GM19240 (cell line): ENCODE measurements at regions not wholly inside any gene's neighbourhood (a gene's known extent, or its start where the extent isn't known, plus 50 kb on each side); places are given as distances from the start of the nearest gene placed in this dataset.
"Not testable (repeated sequence)": the region's sequence is repeated elsewhere in the genome, so short reads cannot be mapped to it uniquely, and the experiment has no call there.

Source experiments
- DNase-seq: peaks from one replicate; pipeline ENCODE4 v3.0.0; 2011; ENCODE audit warnings: low spot score; ENCODE audit not compliant: insufficient read length

GRCh38 chr3:69647511-69648110 lies 91.7 kb upstream of the MITF start:
- no peak for DNase-seq

DNA sequence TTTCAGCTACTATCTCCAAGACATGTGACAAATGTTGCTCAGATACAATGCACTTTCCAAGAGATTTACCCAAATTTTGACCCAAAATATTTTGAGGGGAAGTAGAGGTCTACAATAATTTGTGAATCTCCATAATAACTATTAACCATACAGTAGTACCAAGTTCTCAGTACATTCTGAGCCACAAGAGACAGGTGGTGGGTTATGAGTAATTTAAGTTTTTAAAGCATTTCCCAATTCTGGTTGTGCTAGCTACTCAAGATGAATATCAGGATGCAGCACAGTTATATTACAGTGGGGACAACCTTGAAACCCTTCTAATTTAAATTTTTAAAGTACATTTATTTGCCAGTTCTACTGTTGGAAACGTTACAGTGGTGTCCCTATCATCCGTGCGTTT lies 92.2 kb upstream of the MITF start:
- no peak for DNase-seq

DNA sequence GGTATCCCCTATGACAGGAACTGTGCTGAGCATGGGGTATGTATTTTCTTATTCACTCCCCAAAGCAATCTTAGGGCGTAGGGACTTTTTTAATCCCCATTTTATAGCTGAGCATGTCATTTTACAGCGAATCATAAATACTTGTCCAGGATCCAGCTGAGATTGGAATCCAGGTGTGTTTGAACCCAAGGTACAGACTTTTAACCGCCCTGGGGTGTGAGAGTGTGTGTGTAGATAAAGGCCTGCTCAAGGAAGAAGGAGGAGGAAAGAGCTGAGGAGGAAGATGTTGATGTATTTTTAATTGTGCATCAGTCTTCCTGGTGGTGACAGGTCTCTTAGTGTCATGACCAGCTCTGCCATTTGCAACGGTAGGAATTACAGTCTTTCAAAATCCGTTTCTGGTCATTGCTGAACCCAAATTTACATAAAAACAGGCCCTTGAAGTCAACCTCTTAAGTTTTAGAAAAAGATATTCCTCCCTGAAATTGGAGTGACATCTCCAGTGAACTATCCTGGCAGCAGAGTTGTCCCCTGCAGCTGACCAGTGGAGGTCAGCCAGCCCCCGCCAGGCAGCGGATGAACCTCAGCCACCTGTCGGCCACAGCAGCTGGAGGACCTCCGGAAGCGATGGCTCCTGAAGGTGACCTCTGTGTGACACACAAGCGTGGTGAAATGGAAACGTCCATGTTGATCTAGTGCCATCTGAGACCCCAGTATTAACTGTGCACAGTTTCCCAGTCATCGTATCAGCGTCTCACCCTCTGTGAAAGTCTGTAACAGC lies 92.8 kb upstream of the MITF start:
- DNase-seq, result no peak

GRCh38 chr3:69642606-69643005 lies 96.7 kb upstream of the MITF start:
- no peak for DNase-seq

DNA sequence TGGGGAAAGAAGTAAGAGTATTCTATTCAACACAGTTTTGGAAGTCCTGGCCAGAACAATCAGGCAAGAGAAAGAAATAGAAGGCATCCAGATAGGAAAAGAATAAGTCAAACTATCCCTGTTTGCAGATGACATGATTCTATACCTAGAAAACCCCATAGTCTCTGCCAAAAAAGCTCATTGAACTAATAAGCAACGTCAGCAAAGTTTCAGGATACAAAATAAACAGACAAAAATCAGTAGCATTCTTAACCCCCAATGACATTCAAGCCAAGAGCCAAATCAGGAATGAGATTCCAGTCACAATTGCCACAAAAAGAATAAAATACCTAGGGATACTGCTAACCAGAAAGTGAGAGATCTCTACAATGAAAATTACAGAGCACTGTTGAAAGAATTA lies 99.4 kb upstream of the MITF start:
- DNase-seq, result no peak

- no peak for DNase-seq
Measured at GRCh38 chr3:69628951-69629350, 110.3 kb upstream of the MITF start.

GRCh38 chr3:69613286-69613685 lies 126.0 kb upstream of the MITF start:
- DNase-seq, result no peak

GRCh38 chr3:69612791-69613190 lies 126.5 kb upstream of the MITF start:
- DNase-seq, result no peak

DNA sequence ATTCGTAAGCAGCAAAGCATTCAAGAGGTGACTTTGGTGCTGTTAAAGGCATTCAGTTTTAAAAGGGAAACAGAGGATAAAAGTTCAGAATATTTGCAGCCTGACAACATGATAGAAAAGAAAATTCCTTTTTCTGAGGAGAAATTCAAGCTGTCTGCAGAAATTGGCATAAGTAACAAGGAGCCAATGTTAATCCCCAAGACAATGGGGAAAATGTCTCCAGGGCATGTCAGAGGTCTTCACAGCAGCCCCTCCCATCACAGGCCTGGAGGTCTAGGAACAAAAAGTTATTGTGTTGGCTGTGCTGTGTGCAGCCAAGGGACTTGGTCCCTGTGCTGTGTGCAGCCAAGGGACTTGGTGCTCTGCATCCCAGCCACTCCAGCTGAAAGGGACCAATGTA lies 129.7 kb upstream of the MITF start:
- not testable (repeated sequence) for DNase-seq

DNA sequence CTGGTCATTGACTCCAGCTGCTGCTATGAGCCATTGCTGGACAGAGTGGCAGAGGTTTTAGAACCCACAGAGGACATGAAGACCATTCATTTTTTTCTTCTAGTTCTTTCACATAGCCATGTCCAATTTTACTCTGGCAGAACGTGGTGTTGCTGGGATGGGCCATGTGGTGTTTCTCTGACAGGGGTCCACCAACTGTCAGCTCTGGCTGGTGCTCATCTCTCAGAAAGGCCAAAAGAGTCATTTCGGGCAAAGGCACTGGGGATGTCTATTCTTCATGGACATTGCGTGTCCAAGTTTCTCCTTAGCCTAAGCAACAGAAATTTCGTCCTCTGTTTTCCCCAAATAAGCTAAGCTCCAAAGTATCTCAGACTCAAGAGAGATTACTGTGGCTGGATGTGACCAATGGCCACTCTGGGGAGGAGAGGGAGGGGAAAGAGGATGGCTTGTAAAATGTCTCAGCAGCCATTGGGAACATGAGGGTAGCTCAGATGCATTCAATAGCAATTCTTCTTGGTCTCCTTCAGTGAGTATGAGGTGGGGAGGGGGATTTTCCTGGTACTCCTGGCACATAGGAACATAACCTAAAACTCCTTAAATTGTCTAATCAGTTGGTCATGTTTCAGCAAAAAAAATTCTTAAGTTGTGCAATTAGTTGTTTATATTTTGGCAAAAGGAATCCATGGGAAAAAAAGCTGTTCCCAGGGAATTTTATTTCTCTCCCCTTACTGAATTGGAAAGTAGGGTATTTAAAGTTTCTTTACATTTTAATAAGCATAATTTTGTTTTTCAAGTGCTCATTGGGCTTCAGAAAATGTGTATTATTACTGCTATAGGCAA lies 131.6 kb upstream of the MITF start:
- no peak for DNase-seq

DNA sequence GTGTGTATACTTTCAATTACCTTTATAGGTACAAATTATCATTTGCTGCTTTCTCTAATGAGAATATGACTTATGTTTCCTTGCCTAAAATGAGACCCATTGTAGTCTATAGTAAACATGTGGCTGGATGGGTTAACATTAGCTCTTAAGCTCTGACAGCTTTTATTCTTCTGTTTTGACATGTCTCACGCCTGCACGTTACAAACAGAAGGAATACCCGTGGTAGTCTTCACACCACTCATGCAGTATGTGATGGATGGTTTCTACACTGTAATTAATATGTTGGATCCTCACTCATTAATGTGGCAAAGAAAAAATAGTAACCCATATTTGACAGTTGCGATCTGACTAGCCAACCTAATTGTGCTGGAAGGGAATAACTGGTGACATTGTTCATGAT lies 133.4 kb upstream of the MITF start:
- DNase-seq, result no peak

DNA sequence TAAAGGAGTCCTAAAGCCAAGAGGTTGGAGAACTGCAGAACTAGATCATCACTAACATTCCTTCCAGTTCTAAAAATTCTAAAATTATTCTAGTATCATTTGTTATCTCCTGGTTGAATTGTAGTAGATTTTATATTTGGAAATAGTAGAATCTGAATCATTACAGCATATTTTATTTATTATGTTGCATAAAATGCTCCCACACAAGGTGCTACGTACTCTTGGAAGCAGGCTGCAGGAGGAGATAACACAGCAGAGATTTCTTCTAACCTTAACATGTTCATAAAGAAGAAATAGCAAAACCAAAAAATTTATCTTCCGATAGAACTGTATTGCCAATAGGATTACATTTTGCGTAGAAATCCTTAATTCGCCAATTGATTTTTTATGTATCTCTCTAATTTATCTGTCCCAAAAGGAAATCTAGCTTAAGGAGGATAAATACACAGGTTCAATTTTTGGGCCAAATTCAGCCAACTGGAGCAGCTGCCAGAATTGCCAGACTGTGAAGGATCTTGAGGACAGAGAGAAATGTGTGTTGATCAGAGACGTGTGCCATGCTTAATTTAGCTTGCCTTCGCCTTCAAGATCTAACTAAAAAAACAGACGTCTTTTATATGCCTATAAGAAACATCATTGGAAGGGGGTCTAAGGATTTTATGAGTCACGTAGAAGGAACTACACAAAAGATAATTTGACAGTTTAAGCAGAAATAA lies 134.4 kb upstream of the MITF start:
- no peak for DNase-seq

GRCh38 chr3:69602112-69602511 lies 137.2 kb upstream of the MITF start:
- DNase-seq, result no peak

DNA sequence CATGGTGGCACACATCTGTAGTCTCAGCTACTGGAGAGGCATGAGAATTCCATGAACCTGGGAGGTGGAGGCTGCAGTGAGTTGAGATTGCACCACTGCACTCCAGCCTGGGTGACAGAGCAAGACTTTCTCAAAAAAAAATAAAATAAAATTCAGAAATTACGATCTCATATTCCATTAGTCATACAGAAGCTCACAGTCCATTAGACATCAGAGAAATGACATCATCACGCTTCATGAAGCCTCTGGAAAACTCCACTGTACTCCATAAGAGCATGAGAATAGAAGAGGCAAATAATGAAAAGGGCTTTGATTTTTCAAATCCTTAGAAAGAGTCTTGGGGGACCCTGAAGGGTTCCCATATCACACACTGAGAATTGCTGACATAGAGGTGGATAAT lies 145.0 kb upstream of the MITF start:
- no peak for DNase-seq

GRCh38 chr3:69591164-69591736 lies 148.0 kb upstream of the MITF start:
- DNase-seq, result no peak

GRCh38 chr3:69590111-69590510 lies 149.2 kb upstream of the MITF start:
- DNase-seq, result no peak

- no peak for DNase-seq
Measured at GRCh38 chr3:69588170-69588569, 151.1 kb upstream of the MITF start.

DNA sequence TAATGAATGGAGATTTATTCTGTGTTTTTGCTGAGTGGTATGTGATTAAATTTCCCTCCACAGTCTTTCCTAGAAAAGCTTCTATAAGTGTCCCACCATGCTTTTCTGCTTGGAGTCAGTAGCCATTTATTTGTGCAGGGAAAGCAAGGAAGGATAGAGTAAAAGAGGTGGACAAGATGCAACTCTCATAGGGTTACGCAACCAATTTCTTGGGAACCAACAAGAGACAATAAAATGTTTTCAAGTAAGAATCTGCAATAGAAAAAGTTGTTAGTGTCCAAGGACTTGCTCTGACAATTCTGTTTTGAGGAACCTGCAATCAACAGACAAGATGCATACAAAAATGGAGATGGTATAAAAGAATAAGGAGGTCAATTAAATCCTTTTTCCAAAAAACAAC lies 153.8 kb upstream of the MITF start:
- DNase-seq, result no peak

- no peak for DNase-seq
Measured at GRCh38 chr3:69582044-69582443, 157.2 kb upstream of the MITF start.

- no peak for DNase-seq
Measured at GRCh38 chr3:69579306-69580041, 159.8 kb upstream of the MITF start.

GRCh38 chr3:69569520-69569919 lies 169.7 kb upstream of the MITF start:
- no peak for DNase-seq
